H54 (cell line): ENCODE measurements at regions not wholly inside any gene's neighbourhood (a gene's known extent, or its start where the extent isn't known, plus 50 kb on each side); places are given as distances from the start of the nearest gene placed in this dataset.
"Not testable (repeated sequence)": the region's sequence is repeated elsewhere in the genome, so short reads cannot be mapped to it uniquely, and the experiment has no call there.

Source experiments
- DNase-seq: peaks from one replicate; pipeline ENCODE4 v3.0.0; 2011; ENCODE audit warnings: low spot score, mixed read lengths; ENCODE audit not compliant: insufficient read length
- FAIRE-seq: peaks from 3 replicates; lab custom pipeline; 2011; peaks lifted over from hg19 to GRCh38; lab: Jason Lieb, UNC
- POLR2A ChIP-seq: IDR thresholded peaks from 2 replicates; pipeline ENCODE4 v1.6.1; 2011; ENCODE audit warnings: low read depth, mild to moderate bottlenecking, low read length

DNA sequence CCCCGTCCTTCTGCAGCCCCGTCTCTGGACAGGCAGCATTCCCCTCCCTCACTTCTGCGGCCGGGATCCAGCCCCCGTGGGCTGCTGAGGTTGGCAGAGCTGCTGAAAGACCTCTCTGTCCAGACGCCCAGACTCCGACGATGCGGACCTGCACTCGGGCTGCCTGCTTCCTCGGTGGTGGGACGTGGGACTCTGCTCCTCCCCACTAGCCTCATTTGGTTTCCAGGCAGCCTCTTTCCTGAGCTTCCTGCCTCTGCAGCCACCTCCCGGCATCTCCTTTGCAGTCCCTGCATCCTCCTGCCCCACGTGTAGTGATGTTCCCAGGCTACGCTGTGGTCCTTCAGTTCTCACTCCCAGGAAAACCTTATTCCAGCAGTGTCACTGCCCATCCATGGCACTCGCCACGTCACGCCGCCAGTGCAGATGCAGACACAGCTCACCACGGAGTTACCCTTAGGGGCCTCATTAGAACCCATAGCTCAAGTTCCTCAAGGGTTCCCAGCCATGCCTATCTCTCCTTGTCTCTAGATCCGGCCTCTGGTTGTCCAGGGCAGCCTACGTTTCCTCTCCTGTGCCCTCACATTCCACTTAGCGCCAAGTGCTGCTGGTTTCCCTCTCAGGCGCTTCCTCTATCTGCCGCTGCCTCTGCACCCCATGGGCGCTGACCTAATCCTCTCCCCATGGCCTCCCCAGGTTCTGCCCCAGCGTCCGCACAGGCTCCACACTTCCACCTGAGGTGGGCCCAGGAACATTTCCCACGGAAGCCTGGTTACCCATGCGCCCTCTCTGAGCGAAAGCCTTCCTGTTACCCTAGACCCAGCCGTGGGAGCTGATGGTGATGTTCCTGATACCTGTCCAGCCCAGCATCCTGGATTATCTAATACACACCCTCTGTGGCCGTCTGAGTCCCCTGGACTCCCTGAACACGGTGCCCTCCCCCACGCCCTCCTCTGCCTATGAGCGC is 318.3 kb upstream of the MYT1L start:
- no peak for FAIRE-seq
- DNase-seq = no peak
- no peak for TF ChIP-seq POLR2A

DNA sequence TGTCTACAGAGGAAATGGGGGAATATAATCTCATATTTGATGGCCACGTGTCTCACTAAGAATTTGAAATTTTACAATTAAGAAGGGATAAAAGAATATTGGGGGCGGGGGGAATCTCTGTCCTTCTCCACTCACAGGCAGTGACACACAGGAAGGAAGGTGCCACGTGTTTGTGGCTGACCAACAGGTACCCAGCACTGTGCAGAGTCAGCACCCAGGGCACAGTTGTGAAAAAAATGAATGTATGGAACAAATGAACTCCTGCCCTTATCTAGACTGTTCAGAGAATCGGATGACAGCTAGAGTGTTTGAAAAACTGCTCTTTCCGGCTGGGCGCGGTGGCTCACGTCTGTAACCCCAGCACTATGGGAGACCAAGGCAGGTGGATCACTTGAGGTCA is 317.0 kb upstream of the MYT1L start:
- no peak for FAIRE-seq
- no peak for DNase-seq

GRCh38 chr2:2647141-2647541 is 316.1 kb upstream of the MYT1L start:
- no peak for TF ChIP-seq POLR2A
- no peak for DNase-seq

More for the DNA sequence above, 317.0 kb upstream of the MYT1L start:
- no peak for TF ChIP-seq POLR2A

GRCh38 chr2:2646433-2647051 is 315.5 kb upstream of the MYT1L start:
- DNase-seq (no peak), FAIRE-seq (no peak)
- no peak for TF ChIP-seq POLR2A

More at GRCh38 chr2:2647141-2647541, 316.1 kb upstream of the MYT1L start:
- no peak for FAIRE-seq

DNA sequence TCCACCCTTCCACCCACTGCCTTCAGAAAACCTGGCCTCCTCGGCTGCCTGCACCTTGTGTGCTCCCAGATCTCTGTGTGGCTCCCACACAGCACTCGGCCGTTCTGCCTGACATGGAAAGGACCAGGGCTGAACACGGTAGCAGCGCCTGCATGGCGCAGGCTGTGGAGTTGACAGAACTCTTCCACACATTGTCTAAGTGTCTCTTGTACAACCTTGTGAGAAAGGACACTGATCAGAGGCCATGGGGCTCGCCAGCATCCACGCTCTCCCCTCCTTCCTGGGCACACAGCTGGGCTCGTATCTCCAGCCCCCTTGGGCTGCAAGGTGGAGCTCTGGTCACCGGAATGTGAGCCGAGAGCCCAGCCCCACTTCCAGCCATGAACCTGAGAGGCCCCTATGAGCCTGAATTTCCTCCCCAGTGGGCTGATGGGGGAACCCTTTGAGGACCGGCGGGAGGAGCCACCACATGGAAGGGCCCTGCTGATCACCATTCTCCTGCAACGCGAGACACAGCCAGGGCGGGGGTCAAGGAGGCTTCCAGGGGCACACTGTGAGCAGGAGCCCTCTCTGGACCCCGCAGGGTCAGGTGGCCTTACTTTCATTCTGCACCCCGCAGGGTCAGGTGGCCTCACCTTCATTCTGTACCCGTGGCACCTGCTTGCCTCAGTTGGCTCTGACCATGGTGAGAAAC is 314.2 kb upstream of the MYT1L start:
- no peak for DNase-seq
- FAIRE-seq = no peak
- no peak for TF ChIP-seq POLR2A

GRCh38 chr2:2644751-2645150 is 313.7 kb upstream of the MYT1L start:
- not testable (repeated sequence) for FAIRE-seq, DNase-seq

DNA sequence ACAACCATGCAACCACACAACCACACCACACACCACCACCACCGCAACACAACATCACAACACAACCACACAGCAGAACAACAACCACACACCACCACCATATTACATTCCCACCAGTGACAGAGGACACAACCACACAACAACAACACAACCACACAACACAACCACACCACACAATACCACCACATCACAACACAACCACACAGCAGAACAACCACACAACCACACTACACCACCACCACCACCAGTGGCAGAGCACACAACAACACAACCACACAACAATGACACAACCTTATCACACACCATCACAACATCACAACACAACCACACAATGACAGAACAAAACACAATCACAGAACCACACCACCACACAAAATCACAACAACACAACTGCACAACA is 313.0 kb upstream of the MYT1L start:
- TF ChIP-seq POLR2A = no peak
- DNase-seq = no peak
- no peak for FAIRE-seq

DNA sequence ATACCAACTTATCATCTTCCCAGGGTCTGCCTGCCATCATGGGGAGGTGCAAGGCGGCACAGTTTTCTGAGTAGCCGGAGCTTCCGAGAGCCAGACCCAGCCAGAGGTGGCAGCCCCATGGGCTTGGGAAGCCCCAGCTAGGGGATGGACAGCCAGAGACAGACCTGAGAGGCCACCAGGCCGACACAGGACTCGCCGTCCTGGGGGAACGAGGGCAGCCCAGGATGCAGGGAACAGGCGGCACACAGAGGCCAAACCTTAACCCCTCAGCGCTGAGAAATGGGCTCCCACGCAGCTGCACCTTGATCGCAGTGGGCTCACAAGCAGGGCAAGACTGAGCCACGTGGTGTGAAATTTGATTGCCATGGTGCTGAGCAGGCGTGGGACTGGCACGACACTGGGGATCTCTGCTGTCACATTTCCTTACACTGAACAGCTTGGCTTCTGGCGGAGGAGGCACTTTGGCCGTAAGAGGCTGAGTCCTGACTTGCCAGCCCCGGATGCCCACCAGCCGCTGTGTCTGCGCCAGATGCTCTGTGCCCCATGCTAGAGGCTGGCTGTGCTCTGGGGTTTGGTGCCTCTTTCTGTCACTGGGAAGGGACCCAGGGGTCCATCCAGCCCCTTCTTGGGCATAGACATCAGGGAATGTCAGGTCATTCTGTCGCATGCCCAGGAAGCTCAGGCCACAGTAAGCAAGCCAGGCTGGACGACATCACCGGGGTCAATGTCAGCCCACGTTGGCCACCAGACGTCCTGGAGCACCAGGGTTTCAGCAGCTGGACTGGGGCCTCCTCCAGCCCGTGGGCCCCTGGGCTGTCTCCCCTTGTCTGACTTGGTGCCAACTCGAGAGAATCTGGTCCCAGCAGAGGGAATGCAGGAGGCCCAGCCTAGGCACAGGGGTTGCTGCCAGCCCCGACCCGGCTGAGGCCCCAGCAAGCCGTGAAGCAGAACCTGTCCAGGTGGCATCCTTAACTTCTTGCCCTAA is 312.1 kb upstream of the MYT1L start:
- TF ChIP-seq POLR2A = no peak
- DNase-seq = no peak
- FAIRE-seq = no peak

DNA sequence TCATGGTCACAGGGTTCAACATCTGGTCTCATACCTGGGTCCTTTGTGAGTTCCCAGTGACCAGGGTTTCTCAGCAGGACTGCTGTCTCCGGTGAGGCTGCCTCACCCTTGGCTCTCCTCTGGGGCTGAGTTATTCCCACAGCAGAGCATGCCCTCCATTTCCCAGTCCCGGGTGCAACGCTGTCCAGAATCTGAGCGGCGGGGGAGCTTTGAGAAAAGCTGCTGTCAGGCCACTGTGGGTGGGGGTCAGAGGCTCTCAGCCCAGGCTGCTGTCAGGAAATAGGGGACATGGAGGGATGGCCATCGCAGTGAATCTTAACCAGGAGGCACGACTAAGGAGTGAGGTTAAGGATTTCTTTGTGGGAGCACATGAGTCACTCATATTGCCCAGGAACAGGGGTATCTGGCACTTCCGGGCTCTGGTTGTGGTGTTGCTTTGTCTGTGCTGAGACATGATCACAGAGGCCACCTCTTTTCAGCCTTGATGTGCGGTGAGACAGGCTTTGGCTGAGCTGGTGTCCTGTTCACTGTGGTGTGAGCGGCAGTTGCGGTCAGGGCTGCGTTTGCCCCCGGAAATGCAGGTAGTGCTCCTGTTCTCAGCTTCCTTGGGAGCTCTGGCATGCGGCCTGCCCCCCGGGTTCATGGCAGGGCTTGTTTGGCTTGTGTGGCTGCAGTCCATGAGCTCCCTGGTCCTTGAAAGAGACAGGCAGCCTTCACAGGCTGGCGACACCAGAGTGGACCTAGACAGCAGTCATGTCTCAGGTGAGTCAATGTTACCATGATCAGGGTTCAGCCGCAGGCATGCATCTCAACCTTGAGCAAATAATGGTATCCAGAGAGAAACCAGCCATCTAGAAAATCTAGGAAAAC is 310.7 kb upstream of the MYT1L start:
- DNase-seq (no peak), FAIRE-seq (no peak)
- TF ChIP-seq POLR2A = no peak

GRCh38 chr2:2640818-2641217 is 309.7 kb upstream of the MYT1L start:
- DNase-seq (no peak), FAIRE-seq (no peak)
- TF ChIP-seq POLR2A = no peak

GRCh38 chr2:2640371-2640770 is 309.3 kb upstream of the MYT1L start:
- no peak for TF ChIP-seq POLR2A
- no peak for FAIRE-seq

More at GRCh38 chr2:2640371-2640770, 309.3 kb upstream of the MYT1L start:
- DNase-seq = no peak
